ENCODE measurements at regions not wholly inside any gene's neighbourhood (a gene's known extent, or its start where the extent isn't known, plus 50 kb on each side); places are given as distances from the start of the nearest gene placed in this dataset.

DNA sequence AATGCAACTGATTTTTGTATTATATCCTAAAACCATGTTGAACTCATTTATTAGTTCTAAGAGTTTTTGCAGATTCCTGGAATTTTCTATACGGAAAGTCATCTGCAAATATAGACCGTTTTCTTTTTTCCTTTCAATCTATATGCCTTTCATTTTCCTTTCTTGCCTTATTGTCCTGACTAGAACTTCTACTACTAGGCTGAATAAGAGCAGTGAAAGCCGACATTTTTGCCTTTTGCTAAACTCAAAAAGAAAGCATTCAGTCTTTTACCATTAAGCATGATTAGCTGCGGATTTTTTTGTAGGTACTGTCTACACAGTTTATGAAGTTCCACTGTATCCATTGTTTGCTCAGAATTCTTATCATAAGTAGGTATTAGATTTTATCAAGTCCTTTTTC lies 328.4 kb downstream of the TEX29 start:
- DNase-seq, result no peak
- Mint-ChIP-seq H3K9me3 (no peaks in the 10 kb centered on the region), H3K4me3 (no peak overlapping the region), H3K36me3 (no peaks in the 10 kb centered on the region), H3K4me1 (no peaks in the 10 kb centered on the region), H3K27me3 (no peaks in the 10 kb centered on the region), H3K27ac (no peak overlapping the region)
- CTCF ChIA-PET, result no interaction called here

DNA sequence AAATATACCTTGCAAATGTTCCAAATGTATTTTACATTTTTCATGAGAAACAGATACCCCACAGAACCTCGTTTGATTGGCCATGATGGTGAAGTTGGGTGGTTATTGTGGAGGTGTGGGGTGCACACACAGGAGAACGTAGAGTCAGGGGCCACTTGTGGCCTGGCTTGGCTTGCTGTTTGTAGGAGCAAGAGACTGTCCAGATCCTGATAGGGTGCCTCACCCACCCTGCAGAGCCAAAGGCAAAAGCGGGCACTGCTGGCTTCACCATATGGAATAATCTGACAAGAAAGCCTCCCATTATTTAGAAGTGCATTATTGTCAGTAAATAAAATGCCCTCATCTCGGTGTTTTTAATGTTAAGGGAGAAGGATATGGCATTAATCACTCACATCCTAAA lies 330.2 kb downstream of the TEX29 start:
- H3K27ac Mint-ChIP-seq, result no peak overlapping the region
- no peaks in the 10 kb centered on the region for H3K36me3 Mint-ChIP-seq

DNA sequence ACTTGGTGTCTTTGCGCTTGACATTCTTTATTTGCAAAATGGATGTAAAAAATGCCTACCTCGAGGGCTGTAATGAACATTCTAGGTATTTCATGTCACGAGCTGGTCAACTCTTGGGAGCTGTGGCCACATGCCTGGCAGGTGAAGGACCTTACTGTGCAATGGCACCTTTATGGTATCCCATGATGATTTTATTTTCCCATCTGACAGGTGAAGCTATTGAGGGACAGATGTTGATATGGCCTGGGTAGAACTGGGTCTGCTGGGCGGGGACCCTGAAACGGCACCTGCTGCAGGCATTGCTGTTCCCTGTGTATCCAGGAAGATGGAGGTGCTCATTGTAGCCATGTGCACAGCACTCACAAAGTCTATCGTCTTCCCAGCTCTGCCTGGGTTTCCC lies 332.2 kb downstream of the TEX29 start:
- CTCF ChIA-PET, result no interaction called here
- Mint-ChIP-seq H3K9me3 (no peaks in the 10 kb centered on the region), H3K36me3 (no peaks in the 10 kb centered on the region), H3K4me1 (no peaks in the 10 kb centered on the region), H3K4me3 (no peak overlapping the region), H3K27ac (no peak overlapping the region), H3K27me3 (no peaks in the 10 kb centered on the region)
- DNase-seq, result no peak

More for the DNA sequence above, 330.2 kb downstream of the TEX29 start:
- no peaks in the 10 kb centered on the region for H3K9me3 Mint-ChIP-seq
- H3K4me1 Mint-ChIP-seq, result no peaks in the 10 kb centered on the region
- no peak for DNase-seq
- no peaks in the 10 kb centered on the region for H3K27me3 Mint-ChIP-seq
- H3K4me3 Mint-ChIP-seq, result no peak overlapping the region
- CTCF ChIA-PET, result no interaction called here

GRCh38 chr13:111654531-111654930 lies 334.1 kb downstream of the TEX29 start:
- Mint-ChIP-seq H3K9me3 (no peaks in the 10 kb centered on the region), H3K4me3 (no peak overlapping the region), H3K27me3 (no peaks in the 10 kb centered on the region), H3K36me3 (no peaks in the 10 kb centered on the region), H3K4me1 (no peaks in the 10 kb centered on the region), H3K27ac (no peak overlapping the region)
- CTCF ChIA-PET, result no interaction called here
- DNase-seq, result no peak

DNA sequence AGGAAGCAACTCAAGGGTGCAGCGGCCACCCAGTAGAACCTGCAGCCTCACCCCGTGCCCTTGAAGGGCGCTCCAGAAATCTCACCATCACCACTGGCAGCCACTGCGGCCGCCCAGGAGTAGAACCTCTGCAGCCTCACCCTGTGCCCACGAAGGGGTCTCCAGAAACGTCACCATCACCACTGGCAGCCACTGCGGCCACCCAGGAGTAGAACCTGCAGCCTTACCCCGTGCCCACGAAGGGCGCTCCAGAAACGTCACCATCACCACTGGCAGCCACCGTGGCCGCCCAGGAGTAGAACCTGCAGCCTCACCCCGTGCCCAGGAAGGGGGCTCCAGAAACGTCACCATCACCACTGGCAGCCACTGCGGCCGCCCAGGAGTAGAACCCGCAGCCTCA lies 336.0 kb downstream of the TEX29 start:
- Mint-ChIP-seq H3K36me3 (no peaks in the 10 kb centered on the region), H3K27ac (no peak overlapping the region), H3K4me1 (no peaks in the 10 kb centered on the region), H3K9me3 (no peaks in the 10 kb centered on the region), H3K27me3 (no peaks in the 10 kb centered on the region), H3K4me3 (no peak overlapping the region)
- CTCF ChIA-PET, result no interaction called here
- no peak for DNase-seq

DNA sequence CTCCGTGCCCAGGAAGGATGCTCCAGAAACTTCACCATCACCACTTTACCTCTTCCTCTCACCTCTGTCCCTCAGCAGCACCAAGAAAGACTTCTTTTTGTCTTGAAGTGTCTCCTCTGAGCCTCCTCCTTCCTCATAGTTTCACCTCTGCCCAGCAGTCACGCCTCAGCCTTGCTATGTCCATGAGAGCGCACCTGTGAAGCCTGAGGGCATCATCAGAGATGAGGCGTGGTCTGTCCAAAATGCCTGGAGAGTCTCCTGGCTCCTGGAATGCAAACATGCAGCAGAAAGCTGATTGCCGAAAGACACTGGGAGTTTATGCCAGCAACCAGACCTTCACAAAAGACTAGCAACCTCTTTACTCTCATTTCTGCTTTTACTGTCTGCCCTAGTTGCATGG lies 336.6 kb downstream of the TEX29 start:
- no peak overlapping the region for H3K4me3 Mint-ChIP-seq
- DNase-seq, result no peak
- H3K27me3 Mint-ChIP-seq, result no peaks in the 10 kb centered on the region
- H3K36me3 Mint-ChIP-seq, result no peaks in the 10 kb centered on the region
- no peaks in the 10 kb centered on the region for H3K4me1 Mint-ChIP-seq
- no peaks in the 10 kb centered on the region for H3K9me3 Mint-ChIP-seq
- H3K27ac Mint-ChIP-seq, result peak overlapping the region; percentile 76
- CTCF ChIA-PET, result no interaction called here

DNA sequence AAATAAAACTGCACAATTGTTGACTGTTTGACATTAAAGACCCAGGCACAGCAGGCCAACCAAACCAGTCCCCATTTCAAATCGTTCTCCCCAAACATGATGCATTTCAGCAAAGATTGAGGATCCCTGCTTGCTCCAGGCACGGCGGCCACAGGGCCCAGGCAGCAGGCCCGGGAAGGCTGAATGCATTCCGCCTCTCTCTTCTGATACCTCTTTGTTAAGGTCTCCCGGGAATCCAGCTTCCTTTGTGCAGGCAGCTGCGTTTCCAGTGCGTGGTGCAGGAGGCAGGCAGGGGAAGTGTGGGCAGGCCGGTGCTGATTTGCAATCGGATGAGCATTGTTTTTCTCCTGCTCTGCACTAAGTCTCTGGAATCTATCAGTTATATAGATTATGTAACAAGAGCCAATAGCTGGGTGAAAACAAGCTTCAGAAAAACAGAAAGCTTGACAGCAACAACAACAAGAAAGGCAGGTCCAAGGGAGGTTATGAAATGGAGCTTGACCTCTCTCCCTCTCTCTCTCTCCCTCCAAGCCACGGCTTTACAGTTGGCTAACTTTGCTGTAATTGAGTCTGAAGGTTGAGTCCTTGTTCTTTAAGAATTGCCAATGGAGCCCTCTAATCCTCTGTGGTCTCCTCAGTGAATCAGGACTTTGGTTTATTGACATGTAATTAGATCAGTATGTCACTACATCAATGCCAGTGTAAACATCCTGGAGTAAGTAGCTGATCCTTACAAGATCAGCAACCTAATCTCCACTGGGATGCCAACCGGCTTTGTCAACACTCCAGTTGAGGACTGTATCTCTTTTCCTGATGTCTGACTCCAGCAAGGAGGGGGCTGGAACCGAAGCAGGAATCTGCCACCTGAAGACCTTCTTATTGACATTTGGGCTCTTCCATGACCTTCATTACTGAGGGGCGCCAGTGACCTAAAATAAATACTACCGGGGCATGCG lies 338.0 kb downstream of the TEX29 start:
- Mint-ChIP-seq H3K27ac (no peak overlapping the region), H3K4me3 (no peak overlapping the region), H3K36me3 (no peaks in the 10 kb centered on the region), H3K9me3 (no peaks in the 10 kb centered on the region), H3K4me1 (no peaks in the 10 kb centered on the region), H3K27me3 (no peaks in the 10 kb centered on the region)
- CTCF ChIA-PET, result no interaction called here
- no peak for DNase-seq

DNA sequence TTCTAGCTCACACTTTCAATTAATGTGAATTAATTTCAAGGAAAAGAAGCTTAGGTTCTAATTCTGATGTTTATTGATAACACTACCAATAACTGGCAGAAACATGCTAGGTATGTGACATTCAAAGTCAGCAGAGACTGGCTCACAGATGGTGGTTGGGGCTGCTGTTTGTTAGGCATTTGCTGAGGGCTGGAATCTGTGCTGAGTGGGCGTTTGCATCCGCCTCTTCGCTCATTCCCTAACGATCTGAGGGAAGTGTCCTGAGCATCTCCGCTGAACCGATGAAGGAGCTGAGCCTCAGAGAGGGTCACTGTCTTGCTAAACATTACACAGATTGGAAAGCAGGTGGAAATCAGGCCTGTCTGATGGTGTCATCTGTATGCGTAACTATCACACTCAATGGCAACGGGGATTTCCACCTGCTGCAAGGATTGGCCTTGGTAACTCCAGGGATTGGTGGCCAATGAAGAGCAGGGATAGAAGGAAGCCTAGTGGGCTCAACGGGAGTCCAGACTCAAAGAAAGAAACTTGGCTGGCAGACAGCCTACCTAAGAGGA lies 338.9 kb downstream of the TEX29 start:
- H3K36me3 Mint-ChIP-seq, result no peaks in the 10 kb centered on the region
- no peak overlapping the region for H3K27ac Mint-ChIP-seq
- no peaks in the 10 kb centered on the region for H3K9me3 Mint-ChIP-seq
- CTCF ChIA-PET, result no interaction called here
- DNase-seq, result no peak
- no peak overlapping the region for H3K4me3 Mint-ChIP-seq
- no peaks in the 10 kb centered on the region for H3K4me1 Mint-ChIP-seq
- no peaks in the 10 kb centered on the region for H3K27me3 Mint-ChIP-seq

DNA sequence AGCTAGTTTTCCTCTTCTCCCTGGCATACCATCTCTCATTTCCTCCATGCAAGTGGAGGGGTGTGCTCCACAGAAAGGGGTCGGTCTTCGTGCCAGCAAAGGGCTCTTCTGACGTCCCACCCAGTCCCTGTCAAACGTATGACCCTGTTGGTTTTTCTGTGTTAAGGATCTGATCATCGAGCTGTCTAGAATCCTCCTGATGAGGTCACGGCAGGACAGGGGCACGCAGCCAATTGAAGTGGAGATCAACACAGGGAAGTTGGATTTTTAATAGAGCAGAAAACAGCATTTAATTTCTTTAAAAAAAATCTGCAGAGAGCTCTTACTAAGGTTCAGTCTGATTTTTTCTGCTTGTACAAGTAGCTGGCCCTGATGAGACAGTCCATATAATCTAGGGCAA lies 339.4 kb downstream of the TEX29 start:
- DNase-seq, result no peak

GRCh38 chr13:111661052-111661451 lies 340.6 kb downstream of the TEX29 start:
- CTCF ChIA-PET, result no interaction called here
- Mint-ChIP-seq H3K9me3 (no peaks in the 10 kb centered on the region), H3K4me3 (no peak overlapping the region), H3K36me3 (no peaks in the 10 kb centered on the region), H3K4me1 (no peaks in the 10 kb centered on the region), H3K27me3 (no peaks in the 10 kb centered on the region), H3K27ac (no peak overlapping the region)
- no peak for DNase-seq

More for the DNA sequence above, 339.4 kb downstream of the TEX29 start:
- no peaks in the 10 kb centered on the region for H3K4me1 Mint-ChIP-seq
- H3K9me3 Mint-ChIP-seq, result no peaks in the 10 kb centered on the region
- no peak overlapping the region for H3K4me3 Mint-ChIP-seq
- H3K27me3 Mint-ChIP-seq, result no peaks in the 10 kb centered on the region
- no peak overlapping the region for H3K27ac Mint-ChIP-seq
- CTCF ChIA-PET, result no interaction called here
- H3K36me3 Mint-ChIP-seq, result no peaks in the 10 kb centered on the region

GRCh38 chr13:111661776-111662175 lies 341.3 kb downstream of the TEX29 start:
- H3K27ac Mint-ChIP-seq, result no peak overlapping the region
- H3K36me3 Mint-ChIP-seq, result no peaks in the 10 kb centered on the region
- no peak overlapping the region for H3K4me3 Mint-ChIP-seq
- no peaks in the 10 kb centered on the region for H3K4me1 Mint-ChIP-seq
- CTCF ChIA-PET, result no interaction called here
- no peak for DNase-seq
- H3K9me3 Mint-ChIP-seq, result no peaks in the 10 kb centered on the region
- H3K27me3 Mint-ChIP-seq, result no peaks in the 10 kb centered on the region

DNA sequence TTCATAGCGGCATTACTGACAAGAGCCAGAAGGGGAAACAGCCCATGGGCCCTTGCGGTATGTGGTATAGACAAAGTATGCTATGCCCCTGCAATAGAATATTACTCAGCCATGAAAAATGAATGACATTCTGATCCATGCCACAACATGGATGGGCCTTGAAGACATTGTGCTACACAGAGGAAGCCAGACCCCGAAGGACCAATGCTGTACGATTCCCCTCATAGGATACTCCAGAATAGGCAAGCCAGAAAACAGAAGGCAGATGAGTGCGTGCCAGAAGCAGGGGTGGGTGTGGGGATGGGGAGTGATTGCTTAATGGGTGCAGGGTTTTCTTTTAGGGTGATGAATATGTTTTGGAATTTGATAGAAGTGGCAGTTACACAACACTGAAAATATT lies 342.0 kb downstream of the TEX29 start:
- no peaks in the 10 kb centered on the region for H3K9me3 Mint-ChIP-seq
- H3K27ac Mint-ChIP-seq, result no peak overlapping the region
- DNase-seq, result no peak
- no peak overlapping the region for H3K4me3 Mint-ChIP-seq
- H3K4me1 Mint-ChIP-seq, result no peaks in the 10 kb centered on the region
- H3K27me3 Mint-ChIP-seq, result no peaks in the 10 kb centered on the region
- no peaks in the 10 kb centered on the region for H3K36me3 Mint-ChIP-seq
- CTCF ChIA-PET, result no interaction called here

GRCh38 chr13:111662895-111663294 lies 342.5 kb downstream of the TEX29 start:
- H3K4me1 Mint-ChIP-seq, result no peaks in the 10 kb centered on the region
- H3K4me3 Mint-ChIP-seq, result no peak overlapping the region
- CTCF ChIA-PET, result no interaction called here
- DNase-seq, result no peak
- H3K9me3 Mint-ChIP-seq, result no peaks in the 10 kb centered on the region
- H3K27me3 Mint-ChIP-seq, result no peaks in the 10 kb centered on the region
- H3K27ac Mint-ChIP-seq, result no peak overlapping the region
- no peaks in the 10 kb centered on the region for H3K36me3 Mint-ChIP-seq

GRCh38 chr13:111663505-111663904 lies 343.1 kb downstream of the TEX29 start:
- no peak overlapping the region for H3K27ac Mint-ChIP-seq
- no peaks in the 10 kb centered on the region for H3K27me3 Mint-ChIP-seq
- DNase-seq, result no peak
- no peak overlapping the region for H3K4me3 Mint-ChIP-seq
- no peaks in the 10 kb centered on the region for H3K36me3 Mint-ChIP-seq
- H3K9me3 Mint-ChIP-seq, result no peaks in the 10 kb centered on the region
- no peaks in the 10 kb centered on the region for H3K4me1 Mint-ChIP-seq
- CTCF ChIA-PET, result no interaction called here

- H3K9me3 Mint-ChIP-seq, result no peaks in the 10 kb centered on the region
- H3K4me1 Mint-ChIP-seq, result no peaks in the 10 kb centered on the region
- CTCF ChIA-PET, result no interaction called here
- no peaks in the 10 kb centered on the region for H3K36me3 Mint-ChIP-seq
- DNase-seq, result no peak
- H3K4me3 Mint-ChIP-seq, result no peak overlapping the region
- no peaks in the 10 kb centered on the region for H3K27me3 Mint-ChIP-seq
- no peak overlapping the region for H3K27ac Mint-ChIP-seq
Measured at GRCh38 chr13:111663953-111664421, 343.5 kb downstream of the TEX29 start.
